ENCODE measurements at regions not wholly inside any gene's neighbourhood (a gene's known extent, or its start where the extent isn't known, plus 50 kb on each side); places are given as distances from the start of the nearest gene placed in this dataset.

- DNase-seq: peak; percentile 17
Observed at GRCh38 chr11:128324531-128325141, 262.7 kb downstream of the ETS1 start.

- no peak for DNase-seq
Observed at GRCh38 chr11:128324051-128324481, 263.3 kb downstream of the ETS1 start.

DNA sequence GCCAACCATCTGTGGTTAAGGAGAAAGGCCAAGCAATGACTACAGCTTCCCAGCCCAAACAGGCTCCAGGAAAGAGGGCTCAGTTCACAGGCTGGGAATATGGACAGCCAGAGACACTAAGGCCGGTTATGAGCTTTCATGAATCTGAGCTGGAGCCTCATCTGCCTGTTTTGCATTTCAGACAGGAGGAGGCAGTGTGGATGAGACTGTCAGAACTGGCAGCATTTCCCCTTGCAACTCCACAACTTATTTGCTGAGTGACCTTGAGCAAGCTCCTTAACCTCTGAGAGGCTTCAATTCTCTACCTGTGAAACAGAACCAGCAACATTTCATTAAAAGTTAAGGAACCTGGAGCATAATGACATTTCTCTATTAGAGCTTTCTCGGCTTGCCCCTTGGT is 264.0 kb downstream of the ETS1 start:
- DNase-seq: peak; percentile 30

DNA sequence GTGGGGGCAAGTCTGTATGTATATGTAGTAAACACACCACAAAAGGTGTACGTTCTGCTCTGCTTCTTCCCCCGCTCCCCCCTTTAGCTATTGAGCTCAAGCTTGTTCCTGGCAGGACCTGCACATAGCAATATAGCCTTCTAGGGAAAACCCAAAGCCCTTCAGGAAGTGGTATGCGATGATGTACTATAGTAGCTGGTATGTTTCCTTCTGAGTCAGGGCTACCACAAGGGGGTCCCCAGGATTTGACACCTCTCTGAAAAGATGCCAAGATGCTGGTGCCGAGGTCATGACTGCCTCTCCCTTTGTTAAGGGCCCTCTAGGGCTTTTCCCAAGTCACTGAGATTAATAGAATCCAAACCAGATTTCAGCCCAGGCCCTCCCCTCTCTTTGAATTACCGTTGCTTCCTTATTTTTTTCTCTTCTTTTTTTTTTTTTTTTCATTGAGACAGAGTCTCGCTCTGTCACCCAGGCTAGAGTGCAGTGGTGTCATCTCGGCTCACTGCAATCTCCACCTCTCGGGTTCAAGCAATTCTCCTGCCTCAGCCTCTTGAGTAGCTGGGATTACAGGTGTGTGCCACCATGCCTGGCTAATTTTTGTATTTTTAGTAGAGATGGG is 268.4 kb downstream of the ETS1 start:
- DNase-seq: no peak

DNA sequence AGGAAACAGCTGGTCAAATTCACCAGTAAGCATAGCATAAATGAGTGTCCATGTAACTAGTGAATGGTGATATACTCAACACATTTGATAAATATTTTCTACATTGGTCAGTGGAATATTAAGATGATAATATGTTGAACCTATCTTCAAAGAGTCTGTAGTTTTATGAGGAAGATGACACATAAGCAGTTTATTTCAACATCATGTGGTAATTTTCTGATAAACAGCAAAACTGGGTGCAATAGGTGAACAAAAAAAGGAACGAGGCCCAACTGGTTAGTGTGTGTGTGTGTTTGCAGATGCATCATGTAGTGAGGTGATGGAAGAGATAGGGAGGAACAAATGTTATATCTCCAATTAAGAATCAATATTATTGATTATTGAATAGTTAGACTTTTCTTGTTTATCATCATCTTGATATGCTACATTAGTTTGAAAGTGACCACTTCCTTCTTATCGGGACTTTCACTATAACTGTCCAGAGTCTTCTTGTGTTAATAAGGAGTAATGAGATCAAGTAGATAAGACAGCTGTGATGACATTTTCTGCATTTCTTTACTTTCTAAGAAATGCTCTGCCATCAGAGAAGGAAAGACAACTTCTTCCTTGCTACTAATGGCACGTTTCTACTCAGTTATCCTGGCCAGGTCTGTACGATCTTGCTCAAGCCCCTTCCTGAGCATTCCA is 270.7 kb downstream of the ETS1 start:
- DNase-seq: peak; percentile 61

DNA sequence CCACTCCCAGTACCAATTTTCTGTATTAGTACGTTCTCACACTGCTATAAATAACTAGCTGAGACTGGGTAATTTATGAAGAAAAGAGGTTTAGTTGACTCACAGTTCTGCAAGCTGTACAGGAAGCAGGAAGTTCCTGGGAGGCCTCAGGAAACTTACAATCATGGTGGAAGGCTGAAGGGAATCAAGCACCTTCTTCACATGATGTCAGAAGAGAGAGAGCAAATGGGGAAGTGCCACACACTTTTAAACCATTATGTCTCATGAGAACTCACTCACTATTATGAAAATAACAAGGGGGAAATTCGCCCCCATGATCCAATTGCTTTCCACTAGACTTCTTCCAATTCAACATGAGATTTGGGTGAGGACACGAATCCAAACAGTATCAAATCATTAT is 271.4 kb downstream of the ETS1 start:
- no peak for DNase-seq

GRCh38 chr11:128313931-128314330 is 273.4 kb downstream of the ETS1 start:
- no peak for DNase-seq

DNA sequence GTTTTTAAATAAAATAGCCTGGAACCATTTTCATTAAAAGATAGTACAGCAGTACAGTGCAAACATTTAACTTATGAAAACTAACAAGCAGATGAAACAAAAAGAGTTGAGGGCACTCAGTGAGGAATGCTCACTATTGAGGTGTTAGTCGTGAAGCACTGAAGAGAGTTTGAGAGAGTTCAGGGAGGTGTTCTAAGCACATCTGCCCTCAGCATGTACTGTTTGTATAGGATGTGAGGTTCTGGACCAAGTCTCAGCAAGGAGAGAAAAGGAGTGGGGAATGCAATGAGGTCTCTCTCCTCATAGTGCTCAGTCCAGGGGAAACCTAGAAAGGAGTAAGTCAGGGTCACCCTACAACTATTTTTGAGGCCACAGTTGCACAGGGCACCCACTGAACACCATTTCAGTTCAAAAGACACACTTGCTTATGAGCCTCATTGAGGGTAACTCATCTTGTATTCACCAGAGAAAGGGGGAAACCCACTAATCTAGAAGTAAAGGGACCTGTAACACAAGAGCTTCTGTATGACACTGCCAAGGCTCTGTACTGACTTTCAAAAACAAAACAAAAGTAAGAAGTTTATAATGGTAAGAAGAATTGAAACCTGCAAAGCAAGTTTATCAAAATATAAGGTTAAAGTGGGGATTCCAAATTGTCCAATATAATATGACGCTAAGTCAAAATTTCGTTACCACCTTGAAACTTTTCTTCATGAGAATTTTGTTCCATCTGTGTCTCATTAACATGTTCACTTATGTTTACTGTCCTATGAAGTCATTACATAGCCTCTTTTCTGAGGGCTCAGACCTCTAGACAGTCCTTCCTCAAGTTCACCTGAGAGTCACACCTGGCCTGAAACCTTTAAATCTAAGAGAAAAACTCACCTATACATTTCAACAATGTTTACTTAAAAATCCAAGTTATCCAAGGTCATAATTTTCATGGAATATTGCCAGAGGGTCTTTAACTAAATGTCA is 275.3 kb downstream of the ETS1 start:
- no peak for DNase-seq

DNA sequence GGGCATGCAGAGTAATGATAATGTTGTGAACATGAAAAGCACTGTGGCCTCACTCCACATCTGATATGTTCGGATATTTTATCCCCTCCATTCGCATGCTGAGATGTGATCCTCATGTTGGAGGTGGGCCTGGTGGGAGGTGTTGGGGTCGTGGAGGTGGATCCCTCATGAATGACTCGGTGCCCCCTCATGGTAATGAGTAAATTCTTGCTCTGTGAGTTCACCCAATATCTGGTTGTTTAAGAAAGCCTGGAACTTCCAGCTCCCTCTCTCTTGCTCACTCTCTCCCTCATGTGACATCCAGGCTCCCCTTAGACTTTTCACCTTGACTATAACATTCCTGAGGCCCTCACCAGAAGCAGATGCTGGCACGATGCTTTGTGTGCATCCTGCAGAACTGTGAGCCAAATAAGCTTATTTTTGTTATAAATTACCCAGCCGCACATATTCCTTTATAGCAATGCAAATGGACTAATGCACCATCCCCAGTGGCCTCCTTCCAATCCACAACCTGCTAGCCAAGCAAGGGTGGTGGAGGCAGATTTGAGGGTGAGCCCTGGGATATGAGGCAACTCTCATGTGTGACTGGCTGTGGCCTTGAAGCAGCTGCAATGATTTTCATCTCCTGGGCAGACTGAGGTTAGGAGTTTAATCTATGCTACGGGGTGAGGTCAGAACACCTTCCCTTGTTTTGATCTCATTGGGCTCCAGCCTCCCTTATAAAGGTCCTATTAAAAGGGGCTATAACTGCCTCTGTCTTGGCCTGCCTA is 276.5 kb downstream of the ETS1 start:
- DNase-seq: no peak

DNA sequence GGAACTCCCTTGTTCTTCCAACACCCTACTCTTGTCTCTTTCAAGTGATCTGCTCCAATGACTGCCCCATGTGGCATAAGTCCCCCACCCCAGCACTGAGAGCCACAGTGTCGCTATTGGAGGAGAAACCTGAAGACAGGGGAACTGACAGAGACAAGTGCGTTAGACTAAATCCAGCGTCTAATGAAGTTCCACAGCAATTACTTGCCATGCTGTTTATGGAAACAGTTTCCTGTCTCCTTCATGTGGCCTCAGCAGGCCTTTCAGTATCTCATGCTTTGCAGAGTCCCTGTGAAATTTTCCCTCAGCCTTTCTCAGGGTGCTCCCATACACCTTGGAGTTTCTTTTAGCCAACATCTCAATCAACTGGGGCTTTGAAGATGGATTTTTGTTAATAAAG is 277.4 kb downstream of the ETS1 start:
- no peak for DNase-seq

- DNase-seq: no peak
Observed at GRCh38 chr11:128308794-128309193, 278.6 kb downstream of the ETS1 start.

DNA sequence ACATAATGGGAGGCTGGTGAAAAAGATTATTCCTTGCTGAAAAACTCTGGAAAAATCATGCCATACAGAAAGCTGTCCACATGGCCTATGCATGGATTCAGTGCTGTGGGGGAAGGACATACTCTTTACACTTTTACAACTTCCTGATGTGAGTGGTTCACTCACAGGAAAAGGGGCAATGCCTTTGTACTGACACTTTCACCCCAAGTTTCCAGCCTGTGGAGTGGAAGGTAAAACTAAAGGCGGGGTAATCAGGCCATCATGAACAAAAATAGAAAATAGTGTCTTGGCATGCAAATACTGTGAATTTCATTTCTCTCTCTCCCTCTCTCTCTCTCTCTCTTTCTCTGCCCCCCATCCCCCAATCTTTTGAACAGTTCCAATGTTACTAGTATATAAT is 281.8 kb downstream of the ETS1 start:
- DNase-seq: no peak

GRCh38 chr11:128304666-128305485 is 282.5 kb downstream of the ETS1 start:
- no peak for DNase-seq

DNA sequence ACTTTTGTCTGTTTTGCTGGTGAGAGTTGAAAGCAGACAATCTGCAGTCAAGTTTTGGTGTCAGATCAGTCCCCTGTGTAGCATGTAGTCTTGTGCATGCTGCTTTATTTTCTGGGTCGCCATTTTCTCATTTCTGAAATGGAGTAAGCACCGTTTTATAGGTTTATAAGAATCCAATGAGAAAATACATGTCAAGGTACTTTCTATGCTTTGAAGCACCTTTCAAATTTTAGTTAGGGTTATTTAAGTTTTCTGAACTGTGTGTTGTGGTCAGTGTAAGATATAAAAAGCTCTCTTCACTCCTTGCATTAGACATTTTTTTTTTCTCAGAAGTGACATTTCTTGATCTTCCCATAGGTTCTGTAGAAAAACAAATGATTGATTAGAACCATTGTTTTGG is 283.2 kb downstream of the ETS1 start:
- DNase-seq: no peak

GRCh38 chr11:128303383-128303782 is 284.0 kb downstream of the ETS1 start:
- DNase-seq: no peak

- DNase-seq: peak; percentile 79
Observed at GRCh38 chr11:128302425-128303186, 284.8 kb downstream of the ETS1 start.

- no peak for DNase-seq
Observed at GRCh38 chr11:128301756-128302155, 285.6 kb downstream of the ETS1 start.

GRCh38 chr11:128300785-128301184 is 286.6 kb downstream of the ETS1 start:
- no peak for DNase-seq

DNA sequence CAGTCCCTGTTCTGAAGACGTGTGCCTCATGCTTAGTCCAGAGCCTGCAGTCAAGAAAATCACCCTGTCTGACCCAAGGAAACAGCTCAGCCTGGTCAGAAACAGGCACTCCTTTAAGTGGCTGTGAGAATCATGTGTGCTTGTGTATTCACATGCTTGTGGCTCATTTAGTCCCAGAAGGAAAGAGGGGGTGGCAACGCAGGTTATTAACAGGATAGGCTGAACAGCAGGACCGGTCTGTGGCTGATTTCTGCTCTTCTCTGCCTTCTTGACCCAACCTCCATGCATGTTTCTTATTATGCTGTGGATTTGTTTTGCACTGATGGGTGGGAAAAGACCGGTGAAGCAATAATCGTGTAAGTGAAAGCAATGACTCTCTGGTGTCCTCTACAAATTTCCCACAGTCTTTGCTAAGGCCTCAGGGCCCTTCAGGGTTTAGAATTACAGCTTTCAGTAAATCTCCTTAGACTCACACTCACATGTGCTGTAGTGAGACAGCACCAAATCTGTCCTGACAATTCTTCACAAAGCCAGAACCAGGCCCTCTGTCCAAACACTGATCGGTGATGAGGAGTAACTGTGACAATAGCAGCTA is 288.1 kb downstream of the ETS1 start:
- no peak for DNase-seq

DNA sequence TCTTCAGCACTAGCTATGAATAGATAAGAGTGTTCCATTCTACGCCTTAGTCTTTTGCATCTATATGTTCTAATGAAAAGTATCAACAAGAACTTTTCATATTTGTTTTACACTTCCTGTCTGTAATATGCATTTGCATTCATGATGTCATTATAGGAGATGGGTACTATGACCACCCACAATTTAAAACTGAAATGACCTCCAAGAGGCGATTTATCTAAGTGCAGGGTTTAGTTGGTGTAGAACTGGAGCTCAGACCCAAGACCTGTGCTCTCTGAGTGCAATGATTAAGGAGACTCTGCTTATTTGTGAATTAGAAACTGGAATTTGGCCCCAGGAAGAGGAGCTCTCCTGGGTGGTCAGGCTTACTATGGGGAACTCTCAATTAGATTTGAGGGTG is 289.1 kb downstream of the ETS1 start:
- DNase-seq: no peak

Data from hematopoietic multipotent progenitor cell treated with erythropoietin and hydrocortisone succinate and interleukin-3 and kit ligand, for 6 days (in vitro differentiated cells).